H9 (cell line): ENCODE measurements at regions not wholly inside any gene's neighbourhood (a gene's known extent, or its start where the extent isn't known, plus 50 kb on each side); places are given as distances from the start of the nearest gene placed in this dataset.

Source experiments
- DNase-seq: peaks from one replicate; pipeline ENCODE4 v3.0.0-alpha.2; 2017
- H2AFZ ChIP-seq: one replicate; pipeline ENCODE4 v1.6.1; 2013; ENCODE audit warnings: mild to moderate bottlenecking, low read length, control low read depth, moderate library complexity
- H2AK5ac ChIP-seq: 2 replicates; pipeline ENCODE4 v1.6.1; 2013; ENCODE audit warnings: low read length, control low read depth, mixed read lengths; ENCODE audit not compliant: insufficient read length
- H2BK120ac ChIP-seq: one replicate; pipeline ENCODE4 v1.6.1; 2013; ENCODE audit warnings: low read depth, mild to moderate bottlenecking, low read length, control low read depth, inconsistent platforms; ENCODE audit not compliant: poor library complexity, severe bottlenecking
- H2BK12ac ChIP-seq: 2 replicates; pipeline ENCODE4 v1.6.1; 2013; ENCODE audit warnings: low read length, control low read depth, mixed read lengths, low read depth; ENCODE audit not compliant: insufficient read length
- H2BK15ac ChIP-seq: 2 replicates; pipeline ENCODE4 v1.6.1; 2013; ENCODE audit warnings: low read depth, low read length, control low read depth
- H2BK20ac ChIP-seq: one replicate; pipeline ENCODE4 v1.6.1; 2013; ENCODE audit warnings: low read depth, mild to moderate bottlenecking, low read length, control low read depth, inconsistent platforms; ENCODE audit not compliant: poor library complexity, severe bottlenecking
- H2BK5ac ChIP-seq: 2 replicates; pipeline ENCODE4 v1.6.1; 2013; ENCODE audit warnings: low read length, control low read depth, mixed read lengths; ENCODE audit not compliant: insufficient read length
- H3K14ac ChIP-seq: 2 replicates; pipeline ENCODE4 v1.6.1; 2013; ENCODE audit warnings: low read length, control low read depth; ENCODE audit not compliant: insufficient read depth
- H3K18ac ChIP-seq: 2 replicates; pipeline ENCODE4 v1.6.1; 2013; ENCODE audit warnings: low read depth, mild to moderate bottlenecking, mixed read lengths, low read length, control low read depth; ENCODE audit not compliant: insufficient read length
- H3K23ac ChIP-seq: 2 replicates; pipeline ENCODE4 v1.6.1; 2013; ENCODE audit warnings: low read length, control low read depth, mixed read lengths, low read depth; ENCODE audit not compliant: insufficient read length
- H3K23me2 ChIP-seq: 2 replicates; pipeline ENCODE4 v1.6.1; 2013; ENCODE audit warnings: low read depth, mild to moderate bottlenecking, mixed read lengths, low read length, control low read depth; ENCODE audit not compliant: insufficient read length, poor library complexity, severe bottlenecking
- H3K27ac ChIP-seq: 2 replicates; pipeline ENCODE4 v1.5.1; 2013; ENCODE audit warnings: low read length, control low read depth, mixed read lengths, low read depth; ENCODE audit not compliant: insufficient read length
- H3K27me3 ChIP-seq: 2 replicates; pipeline ENCODE4 v1.6.1; 2013; ENCODE audit warnings: low read length, control low read depth, inconsistent platforms; ENCODE audit not compliant: insufficient read depth
- H3K4ac ChIP-seq: 2 replicates; pipeline ENCODE4 v1.6.1; 2013; ENCODE audit warnings: low read depth, mild to moderate bottlenecking, control low read depth, inconsistent platforms, low read length, moderate library complexity
- H3K4me1 ChIP-seq: 2 replicates; pipeline ENCODE4 v1.6.1; 2013; ENCODE audit warnings: low read length, control low read depth, inconsistent platforms; ENCODE audit not compliant: insufficient read depth
- H3K4me2 ChIP-seq: 2 replicates; pipeline ENCODE4 v1.6.1; 2013; ENCODE audit warnings: low read length, control low read depth, mixed read lengths; ENCODE audit not compliant: insufficient read length, insufficient read depth
- H3K56ac ChIP-seq: 2 replicates; pipeline ENCODE4 v1.6.1; 2013; ENCODE audit warnings: low read depth, mild to moderate bottlenecking, mixed read lengths, low read length, control low read depth; ENCODE audit not compliant: insufficient read length
- H3K79me1 ChIP-seq: 2 replicates; pipeline ENCODE4 v1.6.1; 2013; ENCODE audit warnings: low read depth, mild to moderate bottlenecking, moderate library complexity, low read length, control low read depth, inconsistent platforms; ENCODE audit not compliant: insufficient read depth, poor library complexity, severe bottlenecking
- H3K79me2 ChIP-seq: 2 replicates; pipeline ENCODE4 v1.6.1; 2013; ENCODE audit warnings: low read length, control low read depth, inconsistent platforms; ENCODE audit not compliant: insufficient read depth
- H3K9ac ChIP-seq: 2 replicates; pipeline ENCODE4 v1.6.1; 2013; ENCODE audit warnings: low read length, control low read depth, mixed read lengths; ENCODE audit not compliant: insufficient read length; ENCODE audit errors: extremely low read depth
- H3K9me3 ChIP-seq: one replicate; pipeline ENCODE4 v1.6.1; 2013; ENCODE audit warnings: low read depth, low read length, inconsistent platforms; ENCODE audit not compliant: control insufficient read depth
- H3T11ph ChIP-seq: one replicate; pipeline ENCODE4 v1.6.1; 2013; ENCODE audit warnings: mild to moderate bottlenecking, low read length, control low read depth, inconsistent platforms
- H4K20me1 ChIP-seq: one replicate; pipeline ENCODE4 v1.6.1; 2013; ENCODE audit not compliant: control insufficient read depth, insufficient read length, insufficient read depth
- H4K5ac ChIP-seq: 2 replicates; pipeline ENCODE4 v1.6.1; 2013; ENCODE audit warnings: low read depth, mild to moderate bottlenecking, mixed read lengths, low read length, control low read depth; ENCODE audit not compliant: insufficient read length
- H4K8ac ChIP-seq: replicated peaks from 2 replicates; pipeline ENCODE4 v1.6.1; 2013; ENCODE audit warnings: low read length, control low read depth, mixed read lengths, low read depth; ENCODE audit not compliant: insufficient read length
- H4K91ac ChIP-seq: 2 replicates; pipeline ENCODE4 v1.6.1; 2013; ENCODE audit warnings: low read depth, mild to moderate bottlenecking, moderate library complexity, mixed read lengths, low read length, control low read depth; ENCODE audit not compliant: insufficient read length
- H3K27ac Mint-ChIP-seq, 3 experiments: 2 replicates in 2 of 3; 3 replicates in 1 of 3; pipeline ENCODE4 v1.8.0; 2020 to 2021; ENCODE audit warnings: mixed read lengths in 3 of 3, mild to moderate bottlenecking in 1 of 3, moderate library complexity in 1 of 3
- H3K27me3 Mint-ChIP-seq: 2 replicates; pipeline ENCODE4 v1.8.0; 2021; ENCODE audit warnings: low read depth, mild to moderate bottlenecking, moderate library complexity, mixed read lengths
- H3K36me3 Mint-ChIP-seq, 3 experiments: 2 replicates in 2 of 3; 3 replicates in 1 of 3; pipeline ENCODE4 v1.8.0; 2020 to 2021; ENCODE audit warnings: low read depth in 3 of 3, mixed read lengths in 3 of 3; ENCODE audit not compliant: insufficient read depth in 1 of 3
- H3K4me1 Mint-ChIP-seq, 2 experiments: 2 replicates each; pipeline ENCODE4 v1.8.0; 2020; ENCODE audit warnings: mixed read lengths in 2 of 2
- H3K4me3 Mint-ChIP-seq, 2 experiments: 2 replicates in 1 of 2; 3 replicates in 1 of 2; pipeline ENCODE4 v1.8.0; 2020 to 2021; ENCODE audit warnings: mild to moderate bottlenecking in 2 of 2, mixed read lengths in 2 of 2, moderate library complexity in 1 of 2
- H3K9me3 Mint-ChIP-seq, 2 experiments: 2 replicates in 1 of 2; 3 replicates in 1 of 2; pipeline ENCODE4 v1.8.0; 2020; ENCODE audit warnings: mild to moderate bottlenecking in 2 of 2, mixed read lengths in 2 of 2, moderate library complexity in 1 of 2
- CTCF ChIP-seq: fragments of 200-600 bp; sonication (generic); conservative IDR thresholded peaks from 3 replicates; pipeline ENCODE4 v1.8.0; 2021; ENCODE audit warnings: antibody characterized with exemption, mild to moderate bottlenecking
- WGBS: extraction: QIAGEN DNeasy Blood & Tissue Kit; methylation state at CpG from one replicate; pipeline ENCODE4 v1.1.7; 2013; ENCODE audit warnings: missing lambda C conversion rate, low lambda C conversion rate, mixed read lengths; ENCODE audit not compliant: insufficient read length; ENCODE audit errors: extremely low coverage; 5-methylcytosine and 5-hydroxymethylcytosine counted together

GRCh38 chr4:149972407-149972806, 105.8 kb upstream of the DCLK2 start:
- Histone ChIP-seq H3K27ac (no peak overlapping the region), H2BK5ac (no peak overlapping the region), H3K56ac (no peak overlapping the region), H2BK15ac (no peak overlapping the region), H3K23ac (no peak overlapping the region), H3K4me2 (no peak overlapping the region), H3K14ac (no peak overlapping the region), H4K8ac (no peak overlapping the region), H4K91ac (no peak overlapping the region), H4K5ac (no peak overlapping the region), H2BK20ac (no peak overlapping the region), H2BK12ac (no peak overlapping the region), H3K4me1 (no peaks in the 10 kb centered on the region), H3K79me1 (no peaks in the 10 kb centered on the region), H2AK5ac (no peak overlapping the region), H4K20me1 (no peaks in the 10 kb centered on the region), H3T11ph (no peak overlapping the region), H3K27me3 (no peaks in the 10 kb centered on the region), H2BK120ac (no peak overlapping the region), H3K9me3 (no peaks in the 10 kb centered on the region), H2AFZ (no peak overlapping the region), H3K18ac (no peak overlapping the region), H3K23me2 (no peaks in the 10 kb centered on the region), H3K79me2 (no peaks in the 10 kb centered on the region), H3K4ac (no peak overlapping the region), H3K9ac (no peak overlapping the region)
- no peaks in the 10 kb centered on the region for H3K36me3 Mint-ChIP-seq
- H3K9me3 Mint-ChIP-seq: no peaks in the 10 kb centered on the region
- TF ChIP-seq CTCF: no peak
- no peak overlapping the region for H3K4me3 Mint-ChIP-seq
- DNase-seq: no peak
- no peak overlapping the region for H3K27ac Mint-ChIP-seq
- H3K27me3 Mint-ChIP-seq: no peaks in the 10 kb centered on the region; the same call in 1 of the 2 replicates
- H3K4me1 Mint-ChIP-seq: no peaks in the 10 kb centered on the region
- no CpG with 5 or more reads among the region's 2 CpGs for WGBS
